ENCODE measurements at regions not wholly inside any gene's neighbourhood (a gene's known extent, or its start where the extent isn't known, plus 50 kb on each side); places are given as distances from the start of the nearest gene placed in this dataset.

DNA sequence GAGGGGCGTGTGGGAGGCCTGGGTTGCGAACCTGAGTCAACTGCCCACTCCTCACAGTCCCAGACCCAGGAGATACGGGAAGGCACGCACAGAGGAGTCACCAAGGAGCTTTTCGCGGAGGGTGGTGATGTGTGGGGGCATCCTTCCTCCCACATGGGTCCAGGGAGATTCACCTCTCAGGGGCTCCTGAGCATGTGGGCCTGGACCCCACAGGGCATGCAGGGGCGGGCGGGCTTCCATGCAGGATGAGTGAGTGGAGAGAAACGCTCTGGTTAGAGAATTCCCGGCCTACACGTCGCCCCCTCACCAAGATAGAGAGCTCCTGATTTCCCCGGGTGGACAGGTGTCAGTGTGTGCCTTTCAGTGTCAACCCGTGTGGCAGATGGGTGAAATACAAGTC is 641.7 kb upstream of the FZD8 start:
- WGBS (ENCODE audit: insufficient coverage): 94% methylated on average over 11 of the region's 14 CpGs
- H3K27me3 Mint-ChIP-seq: no peaks in the 10 kb centered on the region
- no peaks in the 10 kb centered on the region for H3K4me1 Mint-ChIP-seq
- H3K4me3 Mint-ChIP-seq: no peak overlapping the region
- TF ChIP-seq, protein P1, sequence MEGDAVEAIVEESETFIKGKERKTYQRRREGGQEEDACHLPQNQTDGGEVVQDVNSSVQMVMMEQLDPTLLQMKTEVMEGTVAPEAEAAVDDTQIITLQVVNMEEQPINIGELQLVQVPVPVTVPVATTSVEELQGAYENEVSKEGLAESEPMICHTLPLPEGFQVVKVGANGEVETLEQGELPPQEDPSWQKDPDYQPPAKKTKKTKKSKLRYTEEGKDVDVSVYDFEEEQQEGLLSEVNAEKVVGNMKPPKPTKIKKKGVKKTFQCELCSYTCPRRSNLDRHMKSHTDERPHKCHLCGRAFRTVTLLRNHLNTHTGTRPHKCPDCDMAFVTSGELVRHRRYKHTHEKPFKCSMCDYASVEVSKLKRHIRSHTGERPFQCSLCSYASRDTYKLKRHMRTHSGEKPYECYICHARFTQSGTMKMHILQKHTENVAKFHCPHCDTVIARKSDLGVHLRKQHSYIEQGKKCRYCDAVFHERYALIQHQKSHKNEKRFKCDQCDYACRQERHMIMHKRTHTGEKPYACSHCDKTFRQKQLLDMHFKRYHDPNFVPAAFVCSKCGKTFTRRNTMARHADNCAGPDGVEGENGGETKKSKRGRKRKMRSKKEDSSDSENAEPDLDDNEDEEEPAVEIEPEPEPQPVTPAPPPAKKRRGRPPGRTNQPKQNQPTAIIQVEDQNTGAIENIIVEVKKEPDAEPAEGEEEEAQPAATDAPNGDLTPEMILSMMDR (IDR thresholded peaks at IDR 0.05): no peak
- no peak for TF ChIP-seq EZH2 (IDR thresholded peaks at IDR 0.05; ENCODE audit: borderline replicate concordance, insufficient read depth, low read depth, low read length, poor library complexity, severe bottlenecking)
- H3K4me2 ChIP-seq (replicated peaks; ENCODE audit: low read depth, low read length, poor library complexity, severe bottlenecking): no peak overlapping the region
- no peaks in the 10 kb centered on the region for H3K4me1 ChIP-seq (ENCODE audit: control insufficient read depth in 2 of 2, insufficient read depth in 2 of 2, low read length in 2 of 2)
- POLR2A ChIA-PET: no interaction called here
- ATAC-seq (ENCODE audit: low read depth) (no peak), DNase-seq (no peak)
- H4K20me1 ChIP-seq (ENCODE audit: control insufficient read depth, insufficient read depth, low read length, poor library complexity, severe bottlenecking): no peaks in the 10 kb centered on the region
- no peaks in the 10 kb centered on the region for H3K36me3 ChIP-seq (replicated peaks in 1 of 2; ENCODE audit: control extremely low read depth in 1 of 2, control insufficient read depth in 1 of 2, extremely low read depth in 1 of 2, insufficient read depth in 2 of 2, low read length in 1 of 2)
- H3K9me3 ChIP-seq (ENCODE audit: control extremely low read depth in 1 of 3, control insufficient read depth in 2 of 3, insufficient read depth in 1 of 3, low read length in 2 of 3): peaks cover 0 to 8% (median 6%) of the 10 kb centered on the region in 3 donors
- no peaks in the 10 kb centered on the region for H3K79me2 ChIP-seq (ENCODE audit: control insufficient read depth, insufficient read depth, low read length)
- CTCF ChIA-PET: no interaction called here
- H2AFZ ChIP-seq (ENCODE audit: insufficient read depth, low read depth, low read length, poor library complexity, severe bottlenecking): no peak overlapping the region
- H3K9ac ChIP-seq (ENCODE audit: low read length): no peak overlapping the region
- no peak overlapping the region for H3K27ac Mint-ChIP-seq
- H3K27ac ChIP-seq (ENCODE audit: low read length in 2 of 2): no peak overlapping the region
- H3K27me3 ChIP-seq (replicated peaks in 1 of 4; ENCODE audit: control extremely low read depth in 1 of 4, control insufficient read depth in 3 of 4, insufficient read depth in 4 of 4, low read length in 3 of 4): no peaks in the 10 kb centered on the region
- H3K9me3 Mint-ChIP-seq (ENCODE audit: insufficient read depth): peaks cover 6% of the 10 kb centered on the region
- intact Hi-C loops (cut with micrococcal nuclease): no loop called here
- H3K4me3 ChIP-seq (ENCODE audit: control extremely low read depth in 1 of 5, extremely low read depth in 1 of 5, insufficient read depth in 1 of 5, low read depth in 2 of 5, low read length in 4 of 5): no peak overlapping the region

DNA sequence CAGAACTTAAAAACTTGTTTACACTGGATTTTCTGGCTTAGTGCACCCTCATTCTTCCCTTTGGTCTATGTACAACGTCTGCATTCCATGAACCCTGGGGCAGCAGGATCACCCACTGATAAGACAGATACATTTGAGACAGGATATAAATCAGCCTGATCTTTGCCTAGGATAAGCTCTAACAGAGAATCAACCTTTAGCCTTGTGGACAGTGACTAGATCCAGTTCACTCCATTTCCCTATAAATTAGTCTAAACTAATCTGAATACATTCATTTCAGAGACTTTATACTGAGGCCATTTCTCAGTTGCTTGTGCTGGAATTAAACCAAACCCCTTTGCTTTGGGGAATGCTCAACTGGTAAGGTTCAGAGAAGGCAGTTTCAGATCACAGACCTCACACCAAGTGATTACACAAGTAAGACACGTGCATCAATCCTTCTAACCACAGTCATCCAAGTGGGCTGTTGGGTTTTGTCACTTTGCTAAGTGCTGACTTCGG is 639.8 kb upstream of the FZD8 start:
- no peak overlapping the region for H3K9ac ChIP-seq (ENCODE audit: low read length)
- H3K4me2 ChIP-seq (replicated peaks; ENCODE audit: low read depth, low read length, poor library complexity, severe bottlenecking): no peak overlapping the region
- no peaks in the 10 kb centered on the region for H4K20me1 ChIP-seq (ENCODE audit: control insufficient read depth, insufficient read depth, low read length, poor library complexity, severe bottlenecking)
- no peak overlapping the region for H3K4me3 Mint-ChIP-seq
- H2AFZ ChIP-seq (ENCODE audit: insufficient read depth, low read depth, low read length, poor library complexity, severe bottlenecking): no peak overlapping the region
- no peak overlapping the region for H3K27ac Mint-ChIP-seq
- H3K4me1 ChIP-seq (ENCODE audit: control insufficient read depth in 2 of 2, insufficient read depth in 2 of 2, low read length in 2 of 2): no peaks in the 10 kb centered on the region
- H3K27ac ChIP-seq (ENCODE audit: low read length in 2 of 2): no peak overlapping the region
- WGBS (ENCODE audit: insufficient coverage): 67% methylated on average over 1 of the region's 3 CpGs
- no peaks in the 10 kb centered on the region for H3K36me3 ChIP-seq (replicated peaks in 1 of 2; ENCODE audit: control extremely low read depth in 1 of 2, control insufficient read depth in 1 of 2, extremely low read depth in 1 of 2, insufficient read depth in 2 of 2, low read length in 1 of 2)
- H3K27me3 ChIP-seq (replicated peaks in 1 of 4; ENCODE audit: control extremely low read depth in 1 of 4, control insufficient read depth in 3 of 4, insufficient read depth in 4 of 4, low read length in 3 of 4): no peaks in the 10 kb centered on the region
- ATAC-seq (ENCODE audit: low read depth) (no peak), DNase-seq (no peak)
- no peaks in the 10 kb centered on the region for H3K4me1 Mint-ChIP-seq
- H3K9me3 Mint-ChIP-seq (ENCODE audit: insufficient read depth): peaks cover 3% of the 10 kb centered on the region
- intact Hi-C loops (cut with micrococcal nuclease): no loop called here
- peaks cover 0 to 6% (median 3%) of the 10 kb centered on the region in 3 donors for H3K9me3 ChIP-seq (ENCODE audit: control extremely low read depth in 1 of 3, control insufficient read depth in 2 of 3, insufficient read depth in 1 of 3, low read length in 2 of 3)
- POLR2A ChIA-PET: no interaction called here
- no peaks in the 10 kb centered on the region for H3K79me2 ChIP-seq (ENCODE audit: control insufficient read depth, insufficient read depth, low read length)
- CTCF ChIA-PET: no interaction called here
- H3K27me3 Mint-ChIP-seq: no peaks in the 10 kb centered on the region
- no peak overlapping the region for H3K4me3 ChIP-seq (ENCODE audit: control extremely low read depth in 1 of 5, extremely low read depth in 1 of 5, insufficient read depth in 1 of 5, low read depth in 2 of 5, low read length in 4 of 5)
- no peak for TF ChIP-seq EZH2 (IDR thresholded peaks at IDR 0.05; ENCODE audit: borderline replicate concordance, insufficient read depth, low read depth, low read length, poor library complexity, severe bottlenecking)
- TF ChIP-seq, protein P1 (IDR thresholded peaks at IDR 0.05): no peak

Data from B cell (primary cell).